HEK293 (cell line): ENCODE measurements at regions not wholly inside any gene's neighbourhood (a gene's known extent, or its start where the extent isn't known, plus 50 kb on each side); places are given as distances from the start of the nearest gene placed in this dataset.
A peak's percentile ranks its signal among the peaks of the same experiment; 100 is the strongest.

ENCODE experiments used
- GFI1B ChIP-seq: fragments of 450-650 bp; formaldehyde crosslinking; IDR thresholded peaks from 2 replicates; pipeline ENCODE4 v1.5.1; 2016; ENCODE audit warnings: missing biosample characterization, missing genetic modification characterization
- MEIS1 ChIP-seq: sonication (generic); formaldehyde crosslinking; IDR thresholded peaks from 2 replicates; pipeline ENCODE4 v1.8.1; 2022; ENCODE audit warnings: missing genetic modification reagents, mild to moderate bottlenecking, borderline replicate concordance
- MYNN ChIP-seq: fragments of 450-650 bp; formaldehyde crosslinking; IDR thresholded peaks from 2 replicates; pipeline ENCODE4 v1.5.1; 2016; ENCODE audit warnings: missing biosample characterization, missing genetic modification characterization, borderline replicate concordance
- MZF1 ChIP-seq: fragments of 450-650 bp; formaldehyde crosslinking; IDR thresholded peaks from 2 replicates; pipeline ENCODE4 v1.5.1; 2017; ENCODE audit warnings: missing biosample characterization, missing genetic modification characterization, borderline replicate concordance
- REPIN1 ChIP-seq: fragments of 450-650 bp; formaldehyde crosslinking; IDR thresholded peaks from 2 replicates; pipeline ENCODE4 v1.5.1; 2017; ENCODE audit warnings: missing biosample characterization, missing genetic modification characterization, low read depth
- SETDB1 ChIP-seq: IDR thresholded peaks from one replicate; pipeline ENCODE4 v1.6.1; 2017; ENCODE audit warnings: mild to moderate bottlenecking, low read length, moderate library complexity, mixed read lengths; ENCODE audit not compliant: insufficient read length
- TCF7L2 ChIP-seq: IDR thresholded peaks from 2 replicates; pipeline ENCODE4 v1.6.1; 2011; ENCODE audit warnings: low read depth, mild to moderate bottlenecking, inconsistent platforms, low read length, moderate library complexity, borderline replicate concordance
- YY1 ChIP-seq: fragments of 450-650 bp; formaldehyde crosslinking; IDR thresholded peaks from 2 replicates; pipeline ENCODE4 v1.5.1; 2018; ENCODE audit warnings: missing biosample characterization, missing genetic modification characterization
- ZBTB8A ChIP-seq: fragments of 450-650 bp; formaldehyde crosslinking; IDR thresholded peaks from 2 replicates; pipeline ENCODE4 v1.5.1; 2016; ENCODE audit warnings: missing biosample characterization, missing genetic modification characterization
- ZFP37 ChIP-seq: fragments of 450-650 bp; formaldehyde crosslinking; IDR thresholded peaks from 2 replicates; pipeline ENCODE4 v1.5.1; 2016; ENCODE audit warnings: missing biosample characterization, missing genetic modification characterization
- ZNF169 ChIP-seq: fragments of 450-650 bp; formaldehyde crosslinking; IDR thresholded peaks from 2 replicates; pipeline ENCODE4 v1.5.1; 2016; ENCODE audit warnings: missing biosample characterization, missing genetic modification characterization
- ZNF202 ChIP-seq: fragments of 450-650 bp; formaldehyde crosslinking; IDR thresholded peaks from 2 replicates; pipeline ENCODE4 v1.5.1; 2016; ENCODE audit warnings: missing biosample characterization, missing genetic modification characterization, borderline replicate concordance
- ZNF221 ChIP-seq: fragments of 450-650 bp; formaldehyde crosslinking; IDR thresholded peaks from 2 replicates; pipeline ENCODE4 v1.5.1; 2017; ENCODE audit warnings: missing biosample characterization, missing genetic modification characterization, borderline replicate concordance
- ZNF391 ChIP-seq: fragments of 450-650 bp; formaldehyde crosslinking; IDR thresholded peaks from 2 replicates; pipeline ENCODE4 v1.5.1; 2016; ENCODE audit warnings: low read depth, missing biosample characterization, missing genetic modification characterization, borderline replicate concordance
- ZNF521 ChIP-seq: fragments of 450-650 bp; formaldehyde crosslinking; IDR thresholded peaks from 2 replicates; pipeline ENCODE4 v1.5.1; 2017; ENCODE audit warnings: missing biosample characterization, mild to moderate bottlenecking, missing genetic modification characterization
- ZNF529 ChIP-seq: fragments of 450-650 bp; formaldehyde crosslinking; IDR thresholded peaks from 2 replicates; pipeline ENCODE4 v1.5.1; 2017; ENCODE audit warnings: missing genetic modification characterization, missing biosample characterization; ENCODE audit not compliant: insufficient replicate concordance
- ZNF561 ChIP-seq: fragments of 450-650 bp; IDR thresholded peaks from 2 replicates; pipeline ENCODE4 v1.5.1; 2018; ENCODE audit warnings: missing biosample characterization, missing genetic modification characterization, borderline replicate concordance
- ZNF654 ChIP-seq: fragments of 450-650 bp; formaldehyde crosslinking; IDR thresholded peaks from 2 replicates; pipeline ENCODE4 v1.5.1; 2016; ENCODE audit warnings: low read depth, missing biosample characterization, missing genetic modification characterization
- ZNF670 ChIP-seq: fragments of 450-650 bp; formaldehyde crosslinking; IDR thresholded peaks from 2 replicates; pipeline ENCODE4 v1.5.1; 2016; ENCODE audit warnings: missing biosample characterization, missing genetic modification characterization, low read depth
- ZNF677 ChIP-seq: fragments of 450-650 bp; IDR thresholded peaks from 2 replicates; pipeline ENCODE4 v1.5.0; 2018; ENCODE audit warnings: missing biosample characterization, mild to moderate bottlenecking, missing genetic modification characterization, moderate library complexity
- ZNF785 ChIP-seq: fragments of 450-650 bp; formaldehyde crosslinking; IDR thresholded peaks from 2 replicates; pipeline ENCODE4 v1.5.1; 2016; ENCODE audit warnings: missing biosample characterization, missing genetic modification characterization
- ZNF843 ChIP-seq: fragments of 450-650 bp; formaldehyde crosslinking; IDR thresholded peaks from 2 replicates; pipeline ENCODE4 v1.5.1; 2016; ENCODE audit warnings: missing biosample characterization, missing genetic modification characterization
- ZSCAN23 ChIP-seq: fragments of 450-650 bp; formaldehyde crosslinking; IDR thresholded peaks from 2 replicates; pipeline ENCODE4 v1.5.1; 2016; ENCODE audit warnings: missing biosample characterization, missing genetic modification characterization
- TF ChIP-seq, protein P1 (sequence below): fragments of 450-650 bp; formaldehyde crosslinking; IDR thresholded peaks from 2 replicates; pipeline ENCODE4 v1.5.1; 2016; ENCODE audit warnings: missing biosample characterization, missing genetic modification characterization
- TF ChIP-seq, protein P2 (sequence below): fragments of 450-650 bp; formaldehyde crosslinking; IDR thresholded peaks from 2 replicates; pipeline ENCODE4 v1.5.1; 2016; ENCODE audit warnings: missing biosample characterization, missing genetic modification characterization
- TF ChIP-seq, protein P3 (sequence below): fragments of 450-650 bp; formaldehyde crosslinking; IDR thresholded peaks from 2 replicates; pipeline ENCODE4 v1.5.1; 2017; ENCODE audit warnings: missing biosample characterization, missing genetic modification characterization
- TF ChIP-seq, protein P4 (sequence below): fragments of 450-650 bp; formaldehyde crosslinking; IDR thresholded peaks from 2 replicates; pipeline ENCODE4 v1.5.1; 2016; ENCODE audit warnings: missing biosample characterization, missing genetic modification characterization
- TF ChIP-seq, protein P5 (sequence below): fragments of 450-650 bp; formaldehyde crosslinking; IDR thresholded peaks from 2 replicates; pipeline ENCODE4 v1.5.1; 2017; ENCODE audit warnings: missing biosample characterization, mild to moderate bottlenecking, missing genetic modification characterization, moderate library complexity
- TF ChIP-seq, protein P6 (sequence below): fragments of 450-650 bp; formaldehyde crosslinking; optimal IDR thresholded peaks from 2 replicates; pipeline ENCODE3; 2016; ENCODE audit warnings: missing biosample characterization, mild to moderate bottlenecking, missing genetic modification characterization

DNA sequence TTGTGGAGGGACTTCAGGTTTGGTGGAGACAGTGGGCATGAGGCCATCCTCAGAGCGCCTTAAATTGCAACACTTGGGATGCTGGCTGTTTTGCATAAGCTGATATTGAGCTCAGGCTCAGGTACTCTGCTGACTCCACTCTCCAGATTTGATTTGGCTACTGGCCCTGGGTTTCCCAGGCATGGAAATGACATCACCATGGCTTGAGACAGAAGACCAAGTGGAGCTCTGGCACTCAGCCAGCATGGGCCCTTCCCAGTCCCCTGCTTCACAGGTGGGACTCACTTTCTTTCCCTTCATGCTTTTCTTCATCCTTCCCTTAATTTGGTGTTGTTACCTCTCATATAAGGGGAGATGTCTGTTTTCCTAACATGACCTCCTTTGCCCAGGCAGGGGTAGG lies 72.0 kb upstream of the IL12B start (continued):
- TF ChIP-seq MZF1 (tag by site-specific recombination) (no peak), ZNF221 (tag by site-specific recombination) (no peak), ZBTB8A (tag by site-specific recombination) (no peak), ZNF169 (tag by site-specific recombination) (no peak), ZNF843 (peak; percentile 39; the same call in 1 of the 2 replicates), ZNF391 (no peak), ZNF677 (tag by site-specific recombination) (no peak), GFI1B (tag by site-specific recombination) (peak; percentile 49; the same call in 1 of the 2 replicates), MYNN (no peak), ZNF521 (no peak), ZNF785 (tag by site-specific recombination) (no peak), ZNF529 (tag by site-specific recombination) (no peak), REPIN1 (tag by site-specific recombination) (no peak), TCF7L2 (no peak), ZNF202 (no peak), ZNF670 (tag by site-specific recombination) (no peak), ZNF561 (tag by site-specific recombination) (no peak), ZSCAN23 (tag by site-specific recombination) (0 out of 2 replicates have a peak, but pooled peaks have one; percentile 60), ZFP37 (tag by site-specific recombination) (0 out of 2 replicates have a peak, but pooled peaks have one; percentile 28), ZNF654 (no peak), MEIS1 (CRISPR knock-in tag) (no peak), SETDB1 (no peak), YY1 (no peak)
- TF ChIP-seq, protein P1, sequence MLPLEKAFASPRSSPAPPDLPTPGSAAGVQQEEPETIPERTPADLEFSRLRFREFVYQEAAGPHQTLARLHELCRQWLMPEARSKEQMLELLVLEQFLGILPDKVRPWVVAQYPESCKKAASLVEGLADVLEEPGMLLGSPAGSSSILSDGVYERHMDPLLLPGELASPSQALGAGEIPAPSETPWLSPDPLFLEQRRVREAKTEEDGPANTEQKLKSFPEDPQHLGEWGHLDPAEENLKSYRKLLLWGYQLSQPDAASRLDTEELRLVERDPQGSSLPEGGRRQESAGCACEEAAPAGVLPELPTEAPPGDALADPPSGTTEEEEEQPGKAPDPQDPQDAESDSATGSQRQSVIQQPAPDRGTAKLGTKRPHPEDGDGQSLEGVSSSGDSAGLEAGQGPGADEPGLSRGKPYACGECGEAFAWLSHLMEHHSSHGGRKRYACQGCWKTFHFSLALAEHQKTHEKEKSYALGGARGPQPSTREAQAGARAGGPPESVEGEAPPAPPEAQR (tag by site-specific recombination) = no peak
- TF ChIP-seq, protein P2, sequence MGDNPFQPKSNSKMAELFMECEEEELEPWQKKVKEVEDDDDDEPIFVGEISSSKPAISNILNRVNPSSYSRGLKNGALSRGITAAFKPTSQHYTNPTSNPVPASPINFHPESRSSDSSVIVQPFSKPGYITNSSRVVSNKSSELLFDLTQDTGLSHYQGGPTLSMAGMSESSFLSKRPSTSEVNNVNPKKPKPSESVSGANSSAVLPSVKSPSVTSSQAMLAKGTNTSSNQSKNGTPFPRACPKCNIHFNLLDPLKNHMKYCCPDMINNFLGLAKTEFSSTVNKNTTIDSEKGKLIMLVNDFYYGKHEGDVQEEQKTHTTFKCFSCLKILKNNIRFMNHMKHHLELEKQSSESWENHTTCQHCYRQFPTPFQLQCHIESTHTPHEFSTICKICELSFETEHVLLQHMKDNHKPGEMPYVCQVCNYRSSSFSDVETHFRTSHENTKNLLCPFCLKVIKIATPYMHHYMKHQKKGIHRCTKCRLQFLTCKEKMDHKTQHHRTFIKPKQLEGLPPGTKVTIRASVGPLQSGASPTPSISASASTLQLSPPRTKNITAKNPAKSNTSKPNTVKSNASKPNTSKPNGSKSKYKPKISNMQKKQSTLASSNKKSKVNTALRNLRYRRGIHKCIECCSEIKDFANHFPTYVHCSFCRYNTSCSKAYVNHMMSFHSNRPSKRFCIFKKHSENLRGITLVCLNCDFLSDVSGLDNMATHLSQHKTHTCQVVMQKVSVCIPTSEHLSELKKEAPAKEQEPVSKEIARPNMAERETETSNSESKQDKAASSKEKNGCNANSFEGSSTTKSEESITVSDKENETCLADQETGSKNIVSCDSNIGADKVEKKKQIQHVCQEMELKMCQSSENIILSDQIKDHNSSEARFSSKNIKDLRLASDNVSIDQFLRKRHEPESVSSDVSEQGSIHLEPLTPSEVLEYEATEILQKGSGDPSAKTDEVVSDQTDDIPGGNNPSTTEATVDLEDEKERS = no peak
- TF ChIP-seq, protein P3, sequence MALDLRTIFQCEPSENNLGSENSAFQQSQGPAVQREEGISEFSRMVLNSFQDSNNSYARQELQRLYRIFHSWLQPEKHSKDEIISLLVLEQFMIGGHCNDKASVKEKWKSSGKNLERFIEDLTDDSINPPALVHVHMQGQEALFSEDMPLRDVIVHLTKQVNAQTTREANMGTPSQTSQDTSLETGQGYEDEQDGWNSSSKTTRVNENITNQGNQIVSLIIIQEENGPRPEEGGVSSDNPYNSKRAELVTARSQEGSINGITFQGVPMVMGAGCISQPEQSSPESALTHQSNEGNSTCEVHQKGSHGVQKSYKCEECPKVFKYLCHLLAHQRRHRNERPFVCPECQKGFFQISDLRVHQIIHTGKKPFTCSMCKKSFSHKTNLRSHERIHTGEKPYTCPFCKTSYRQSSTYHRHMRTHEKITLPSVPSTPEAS = no peak
- TF ChIP-seq, protein P4, sequence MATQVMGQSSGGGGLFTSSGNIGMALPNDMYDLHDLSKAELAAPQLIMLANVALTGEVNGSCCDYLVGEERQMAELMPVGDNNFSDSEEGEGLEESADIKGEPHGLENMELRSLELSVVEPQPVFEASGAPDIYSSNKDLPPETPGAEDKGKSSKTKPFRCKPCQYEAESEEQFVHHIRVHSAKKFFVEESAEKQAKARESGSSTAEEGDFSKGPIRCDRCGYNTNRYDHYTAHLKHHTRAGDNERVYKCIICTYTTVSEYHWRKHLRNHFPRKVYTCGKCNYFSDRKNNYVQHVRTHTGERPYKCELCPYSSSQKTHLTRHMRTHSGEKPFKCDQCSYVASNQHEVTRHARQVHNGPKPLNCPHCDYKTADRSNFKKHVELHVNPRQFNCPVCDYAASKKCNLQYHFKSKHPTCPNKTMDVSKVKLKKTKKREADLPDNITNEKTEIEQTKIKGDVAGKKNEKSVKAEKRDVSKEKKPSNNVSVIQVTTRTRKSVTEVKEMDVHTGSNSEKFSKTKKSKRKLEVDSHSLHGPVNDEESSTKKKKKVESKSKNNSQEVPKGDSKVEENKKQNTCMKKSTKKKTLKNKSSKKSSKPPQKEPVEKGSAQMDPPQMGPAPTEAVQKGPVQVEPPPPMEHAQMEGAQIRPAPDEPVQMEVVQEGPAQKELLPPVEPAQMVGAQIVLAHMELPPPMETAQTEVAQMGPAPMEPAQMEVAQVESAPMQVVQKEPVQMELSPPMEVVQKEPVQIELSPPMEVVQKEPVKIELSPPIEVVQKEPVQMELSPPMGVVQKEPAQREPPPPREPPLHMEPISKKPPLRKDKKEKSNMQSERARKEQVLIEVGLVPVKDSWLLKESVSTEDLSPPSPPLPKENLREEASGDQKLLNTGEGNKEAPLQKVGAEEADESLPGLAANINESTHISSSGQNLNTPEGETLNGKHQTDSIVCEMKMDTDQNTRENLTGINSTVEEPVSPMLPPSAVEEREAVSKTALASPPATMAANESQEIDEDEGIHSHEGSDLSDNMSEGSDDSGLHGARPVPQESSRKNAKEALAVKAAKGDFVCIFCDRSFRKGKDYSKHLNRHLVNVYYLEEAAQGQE = no peak
- TF ChIP-seq, protein P5, sequence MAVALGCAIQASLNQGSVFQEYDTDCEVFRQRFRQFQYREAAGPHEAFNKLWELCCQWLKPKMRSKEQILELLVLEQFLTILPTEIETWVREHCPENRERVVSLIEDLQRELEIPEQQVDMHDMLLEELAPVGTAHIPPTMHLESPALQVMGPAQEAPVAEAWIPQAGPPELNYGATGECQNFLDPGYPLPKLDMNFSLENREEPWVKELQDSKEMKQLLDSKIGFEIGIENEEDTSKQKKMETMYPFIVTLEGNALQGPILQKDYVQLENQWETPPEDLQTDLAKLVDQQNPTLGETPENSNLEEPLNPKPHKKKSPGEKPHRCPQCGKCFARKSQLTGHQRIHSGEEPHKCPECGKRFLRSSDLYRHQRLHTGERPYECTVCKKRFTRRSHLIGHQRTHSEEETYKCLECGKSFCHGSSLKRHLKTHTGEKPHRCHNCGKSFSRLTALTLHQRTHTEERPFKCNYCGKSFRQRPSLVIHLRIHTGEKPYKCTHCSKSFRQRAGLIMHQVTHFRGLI (tag by site-specific recombination) = no peak
- TF ChIP-seq, protein P6, sequence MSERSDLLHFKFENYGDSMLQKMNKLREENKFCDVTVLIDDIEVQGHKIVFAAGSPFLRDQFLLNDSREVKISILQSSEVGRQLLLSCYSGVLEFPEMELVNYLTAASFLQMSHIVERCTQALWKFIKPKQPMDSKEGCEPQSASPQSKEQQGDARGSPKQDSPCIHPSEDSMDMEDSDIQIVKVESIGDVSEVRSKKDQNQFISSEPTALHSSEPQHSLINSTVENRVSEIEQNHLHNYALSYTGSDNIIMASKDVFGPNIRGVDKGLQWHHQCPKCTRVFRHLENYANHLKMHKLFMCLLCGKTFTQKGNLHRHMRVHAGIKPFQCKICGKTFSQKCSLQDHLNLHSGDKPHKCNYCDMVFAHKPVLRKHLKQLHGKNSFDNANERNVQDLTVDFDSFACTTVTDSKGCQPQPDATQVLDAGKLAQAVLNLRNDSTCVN (tag by site-specific recombination) = no peak
